ENCODE measurements at regions not wholly inside any gene's neighbourhood (a gene's known extent, or its start where the extent isn't known, plus 50 kb on each side); places are given as distances from the start of the nearest gene placed in this dataset.

DNA sequence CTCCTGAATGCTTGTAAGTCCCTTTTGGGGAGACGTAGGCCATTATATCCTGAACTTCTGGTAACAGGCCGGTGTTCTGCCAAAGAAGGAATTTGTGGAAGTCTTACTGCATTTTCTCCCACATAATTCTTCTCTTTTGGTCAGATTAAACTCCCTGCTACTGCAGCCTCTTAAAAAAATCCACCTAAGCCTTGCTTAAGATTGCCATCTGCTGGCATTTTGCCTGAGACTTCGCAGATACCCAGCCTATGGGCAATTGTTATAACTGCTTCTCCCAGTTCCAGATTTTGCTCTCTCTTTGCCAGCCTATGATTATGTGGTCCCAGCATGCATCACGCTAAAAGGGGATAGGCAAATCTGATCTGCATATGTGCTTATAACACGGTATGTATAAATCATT, 391.6 kb upstream of the CHD1 start:
- no peak overlapping the region for H2AFZ ChIP-seq (ENCODE audit: low read length)

DNA sequence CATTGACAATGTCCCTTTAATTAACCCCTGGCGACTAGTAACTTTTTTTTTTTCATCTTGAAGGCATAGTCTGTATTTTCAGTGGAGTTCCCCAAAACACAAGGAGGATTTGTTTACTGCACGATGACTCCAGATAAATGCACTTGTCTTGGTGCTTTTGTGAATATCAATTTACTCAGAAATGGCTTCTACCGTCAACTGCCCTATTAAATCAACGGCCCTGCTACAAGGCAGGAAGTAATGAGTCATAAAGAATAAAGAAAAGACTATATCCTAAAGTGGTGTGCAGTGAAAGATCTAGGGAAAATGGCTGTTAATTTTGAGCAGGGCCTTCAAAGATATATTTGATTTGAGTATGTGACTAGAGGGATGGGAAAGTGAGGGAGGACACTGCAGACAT, 388.3 kb upstream of the CHD1 start:
- Histone ChIP-seq H3K4me3 (replicated peaks in 1 of 4; ENCODE audit: control extremely low read depth in 1 of 4, insufficient read depth in 1 of 4, low read depth in 3 of 4, low read length in 4 of 4) (no peak overlapping the region), H3K27me3 (ENCODE audit: control insufficient read depth, insufficient read depth, low read length) (no peaks in the 10 kb centered on the region), H3K9ac (ENCODE audit: insufficient read depth, low read length) (no peak overlapping the region), H4K20me1 (ENCODE audit: control insufficient read depth, extremely low read depth, insufficient read depth, low read length) (no peaks in the 10 kb centered on the region), H3K79me2 (ENCODE audit: control insufficient read depth, insufficient read depth, low read length) (no peaks in the 10 kb centered on the region), H3K27ac (ENCODE audit: insufficient read depth, low read length) (no peak overlapping the region), H3K4me1 (ENCODE audit: control insufficient read depth, extremely low read depth, insufficient read depth, low read length) (no peaks in the 10 kb centered on the region), H3K4me2 (ENCODE audit: extremely low read depth, insufficient read depth, low read length) (no peak overlapping the region), H3K36me3 (ENCODE audit: control insufficient read depth, insufficient read depth, low read length) (no peaks in the 10 kb centered on the region), H3K9me3 (ENCODE audit: control insufficient read depth, insufficient read depth, low read depth, low read length) (no peaks in the 10 kb centered on the region), H2AFZ (ENCODE audit: low read length) (no peak overlapping the region)
- TF ChIP-seq, protein P1, sequence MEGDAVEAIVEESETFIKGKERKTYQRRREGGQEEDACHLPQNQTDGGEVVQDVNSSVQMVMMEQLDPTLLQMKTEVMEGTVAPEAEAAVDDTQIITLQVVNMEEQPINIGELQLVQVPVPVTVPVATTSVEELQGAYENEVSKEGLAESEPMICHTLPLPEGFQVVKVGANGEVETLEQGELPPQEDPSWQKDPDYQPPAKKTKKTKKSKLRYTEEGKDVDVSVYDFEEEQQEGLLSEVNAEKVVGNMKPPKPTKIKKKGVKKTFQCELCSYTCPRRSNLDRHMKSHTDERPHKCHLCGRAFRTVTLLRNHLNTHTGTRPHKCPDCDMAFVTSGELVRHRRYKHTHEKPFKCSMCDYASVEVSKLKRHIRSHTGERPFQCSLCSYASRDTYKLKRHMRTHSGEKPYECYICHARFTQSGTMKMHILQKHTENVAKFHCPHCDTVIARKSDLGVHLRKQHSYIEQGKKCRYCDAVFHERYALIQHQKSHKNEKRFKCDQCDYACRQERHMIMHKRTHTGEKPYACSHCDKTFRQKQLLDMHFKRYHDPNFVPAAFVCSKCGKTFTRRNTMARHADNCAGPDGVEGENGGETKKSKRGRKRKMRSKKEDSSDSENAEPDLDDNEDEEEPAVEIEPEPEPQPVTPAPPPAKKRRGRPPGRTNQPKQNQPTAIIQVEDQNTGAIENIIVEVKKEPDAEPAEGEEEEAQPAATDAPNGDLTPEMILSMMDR (conservative IDR thresholded peaks at IDR 0.05 in 1 of 2, IDR thresholded peaks at IDR 0.05 in 1 of 2; ENCODE audit: low read depth in 1 of 2, low read length in 2 of 2), result no peak
- no peak for TF ChIP-seq EZH2 (IDR thresholded peaks at IDR 0.05; ENCODE audit: low read length, missing control alignments)
- DNase-seq (ENCODE audit: low read depth in 2 of 2), result no peak

More for the DNA sequence above, 391.6 kb upstream of the CHD1 start:
- TF ChIP-seq EZH2 (IDR thresholded peaks at IDR 0.05; ENCODE audit: low read length, missing control alignments), result no peak
- TF ChIP-seq, protein P1 (conservative IDR thresholded peaks at IDR 0.05 in 1 of 2, IDR thresholded peaks at IDR 0.05 in 1 of 2; ENCODE audit: low read depth in 1 of 2, low read length in 2 of 2), result no peak
- no peak for DNase-seq (ENCODE audit: low read depth in 2 of 2)
- no peaks in the 10 kb centered on the region for H3K4me1 ChIP-seq (ENCODE audit: control insufficient read depth, extremely low read depth, insufficient read depth, low read length)
- H3K79me2 ChIP-seq (ENCODE audit: control insufficient read depth, insufficient read depth, low read length), result no peaks in the 10 kb centered on the region
- H3K9me3 ChIP-seq (ENCODE audit: control insufficient read depth, insufficient read depth, low read depth, low read length), result no peaks in the 10 kb centered on the region
- no peak overlapping the region for H3K4me2 ChIP-seq (ENCODE audit: extremely low read depth, insufficient read depth, low read length)
- H3K27me3 ChIP-seq (ENCODE audit: control insufficient read depth, insufficient read depth, low read length), result no peaks in the 10 kb centered on the region
- no peaks in the 10 kb centered on the region for H4K20me1 ChIP-seq (ENCODE audit: control insufficient read depth, extremely low read depth, insufficient read depth, low read length)
- no peak overlapping the region for H3K27ac ChIP-seq (ENCODE audit: insufficient read depth, low read length)
- H3K9ac ChIP-seq (ENCODE audit: insufficient read depth, low read length), result no peak overlapping the region
- H3K4me3 ChIP-seq (replicated peaks in 1 of 4; ENCODE audit: control extremely low read depth in 1 of 4, insufficient read depth in 1 of 4, low read depth in 3 of 4, low read length in 4 of 4), result no peak overlapping the region
- H3K36me3 ChIP-seq (ENCODE audit: control insufficient read depth, insufficient read depth, low read length), result no peaks in the 10 kb centered on the region

DNA sequence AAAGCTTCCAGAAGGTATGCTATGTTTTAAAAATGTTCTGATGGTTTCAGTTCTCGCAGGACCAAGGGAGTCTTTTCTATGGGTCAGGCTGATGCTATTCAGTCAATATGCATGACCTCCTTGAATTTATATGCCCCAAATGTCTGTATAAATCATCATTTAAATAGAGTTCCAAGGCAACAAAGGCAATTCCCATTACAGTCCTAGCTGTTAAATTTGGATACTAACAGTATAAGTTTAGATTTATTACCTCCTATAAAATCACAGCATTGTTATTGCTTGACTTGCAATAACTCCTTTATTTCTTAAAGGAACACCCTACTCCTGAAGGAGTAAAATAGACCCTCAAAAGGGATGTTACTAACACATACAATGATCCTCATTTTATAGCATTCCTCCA, 387.7 kb upstream of the CHD1 start:
- no peaks in the 10 kb centered on the region for H3K4me1 ChIP-seq (ENCODE audit: control insufficient read depth, extremely low read depth, insufficient read depth, low read length)
- H3K9me3 ChIP-seq (ENCODE audit: control insufficient read depth, insufficient read depth, low read depth, low read length), result no peaks in the 10 kb centered on the region
- no peak overlapping the region for H2AFZ ChIP-seq (ENCODE audit: low read length)
- no peaks in the 10 kb centered on the region for H4K20me1 ChIP-seq (ENCODE audit: control insufficient read depth, extremely low read depth, insufficient read depth, low read length)
- DNase-seq (ENCODE audit: low read depth in 2 of 2), result no peak
- H3K27ac ChIP-seq (ENCODE audit: insufficient read depth, low read length), result no peak overlapping the region
- H3K4me2 ChIP-seq (ENCODE audit: extremely low read depth, insufficient read depth, low read length), result no peak overlapping the region
- H3K79me2 ChIP-seq (ENCODE audit: control insufficient read depth, insufficient read depth, low read length), result no peaks in the 10 kb centered on the region
- H3K36me3 ChIP-seq (ENCODE audit: control insufficient read depth, insufficient read depth, low read length), result no peaks in the 10 kb centered on the region
- H3K9ac ChIP-seq (ENCODE audit: insufficient read depth, low read length), result no peak overlapping the region
- H3K27me3 ChIP-seq (ENCODE audit: control insufficient read depth, insufficient read depth, low read length), result no peaks in the 10 kb centered on the region
- no peak for TF ChIP-seq EZH2 (IDR thresholded peaks at IDR 0.05; ENCODE audit: low read length, missing control alignments)
- TF ChIP-seq, protein P1 (conservative IDR thresholded peaks at IDR 0.05 in 1 of 2, IDR thresholded peaks at IDR 0.05 in 1 of 2; ENCODE audit: low read depth in 1 of 2, low read length in 2 of 2), result no peak
- H3K4me3 ChIP-seq (replicated peaks in 1 of 4; ENCODE audit: control extremely low read depth in 1 of 4, insufficient read depth in 1 of 4, low read depth in 3 of 4, low read length in 4 of 4), result no peak overlapping the region

All from fibroblast of lung (primary cell).